B cell (primary cell): ENCODE measurements at regions not wholly inside any gene's neighbourhood (a gene's known extent, or its start where the extent isn't known, plus 50 kb on each side); places are given as distances from the start of the nearest gene placed in this dataset.

Experiments used
- CTCF ChIP-seq: fragments of 200-600 bp; IDR thresholded peaks from one replicate; pipeline ENCODE4 v1.8.0; 2022; ENCODE audit warnings: antibody characterized with exemption, mild to moderate bottlenecking
- EZH2 ChIP-seq: IDR thresholded peaks from 2 replicates; pipeline ENCODE4 v1.6.1; 2012; ENCODE audit warnings: borderline replicate concordance, low read depth, mild to moderate bottlenecking, moderate library complexity, low read length; ENCODE audit not compliant: insufficient read depth, poor library complexity, severe bottlenecking

GRCh38 chr12:85405781-85406522 lies 125.9 kb downstream of the ALX1 start:
- no peak for TF ChIP-seq CTCF
- TF ChIP-seq EZH2, result no peak
